ENCODE measurements at regions not wholly inside any gene's neighbourhood (a gene's known extent, or its start where the extent isn't known, plus 50 kb on each side); places are given as distances from the start of the nearest gene placed in this dataset.

DNA sequence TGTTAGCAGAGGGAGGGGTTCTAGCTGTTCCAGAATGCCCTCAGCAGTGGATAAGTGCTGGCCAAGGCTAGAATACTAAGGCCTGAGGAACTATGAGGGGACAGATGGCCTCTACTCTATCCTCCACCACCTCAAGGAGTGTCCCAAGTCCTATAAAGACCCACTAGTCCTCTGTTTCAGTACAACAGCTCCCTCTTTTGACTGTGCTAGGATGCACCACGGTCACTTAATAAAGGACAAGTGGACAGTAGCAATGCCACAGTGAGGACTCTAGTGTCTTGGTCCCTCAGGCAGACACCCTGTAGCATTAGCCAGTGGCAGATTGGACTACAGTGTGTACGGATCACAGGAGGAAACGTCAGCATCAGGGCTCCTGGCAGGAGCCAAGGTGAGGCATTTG lies 171.8 kb upstream of the PROK2 start:
- no peaks in the 10 kb centered on the region for H4K20me1 ChIP-seq (ENCODE audit: insufficient read depth)
- peak; percentile 36 for TF ChIP-seq RAD21 (IDR thresholded peaks at IDR 0.05; ENCODE audit: low read length)
- TF ChIP-seq USF1 (IDR thresholded peaks at IDR 0.05; ENCODE audit: borderline replicate concordance, low read depth): no peak
- TF ChIP-seq CHD2 (IDR thresholded peaks at IDR 0.05; ENCODE audit: low read length, partially characterized antibody): no peak
- H3K9me3 ChIP-seq: no peaks in the 10 kb centered on the region
- ChIA-PET POLR2A (no interaction called here), CTCF (interaction anchor here (1.1 to 7.4 kb wide), 11 partner anchors 9 to 932 kb away, joined by 3 to 68 read pairs (median 5); partner anchors contain the start of gene GXYLT2)
- no peak overlapping the region; a peak in 1 of 4 replicates for H3K4me3 ChIP-seq (ENCODE audit: low read depth in 2 of 2, low read length in 1 of 2)
- H3K4me1 ChIP-seq (ENCODE audit: control insufficient read depth in 1 of 2, insufficient read depth in 2 of 2, low read depth in 1 of 2, low read length in 1 of 2): peaks cover 0 to 23% of the 10 kb centered on the region in 2 experiments; a peak in 2 of 4 replicates
- peak overlapping the region in 1 of 2 experiments; percentile 95; a peak in 2 of 4 replicates for H3K27ac ChIP-seq (ENCODE audit: low read depth in 2 of 2, low read length in 1 of 2)
- no peaks in the 10 kb centered on the region for H3K79me2 ChIP-seq (ENCODE audit: insufficient read depth)
- 34% methylated on average over 3 of the region's 3 CpGs for WGBS (ENCODE audit: low lambda C conversion rate)
- H3K9me2 ChIP-seq: no peaks in the 10 kb centered on the region
- no peak for DNase-seq
- no peaks in the 10 kb centered on the region for H3F3A ChIP-seq (replicated peaks; ENCODE audit: insufficient read depth)
- H3K4me2 ChIP-seq: no peak overlapping the region
- no peak overlapping the region for H3K9ac ChIP-seq
- 0 out of 2 replicates have a peak, but pooled peaks cover 6% of the 10 kb centered on the region for H3K27me3 ChIP-seq (ENCODE audit: insufficient read depth)
- H3K36me3 ChIP-seq (replicated peaks in 1 of 2; ENCODE audit: control insufficient read depth in 1 of 2, insufficient read depth in 2 of 2, low read length in 1 of 2): no peaks in the 10 kb centered on the region
- no peak overlapping the region for H2AFZ ChIP-seq (ENCODE audit: low read depth)

DNA sequence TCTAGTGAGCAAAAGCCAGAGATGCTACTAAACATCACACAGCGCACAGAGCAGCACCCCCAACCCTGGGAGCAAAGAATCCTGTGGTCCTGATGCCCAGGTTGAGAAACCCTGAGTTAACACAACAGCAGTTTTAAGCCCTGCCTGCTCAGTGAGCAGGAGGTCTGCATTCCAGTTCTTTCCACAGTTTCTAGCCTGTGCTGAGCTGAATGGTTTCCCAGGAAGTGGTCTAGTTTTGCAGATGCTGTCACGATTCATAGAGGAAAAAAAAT lies 171.1 kb upstream of the PROK2 start:
- POLR2A ChIA-PET: interaction anchor here (1.0 kb wide), 1 partner anchor 710 kb away, joined by 3 read pairs; no protein-coding TSS in a partner anchor
- no peak overlapping the region for H2AFZ ChIP-seq (ENCODE audit: low read depth)
- TF ChIP-seq SMC3 (IDR thresholded peaks at IDR 0.05; ENCODE audit: low read depth, low read length) (no peak), GABPA (IDR thresholded peaks at IDR 0.05; ENCODE audit: low read depth) (no peak), MEF2A (IDR thresholded peaks at IDR 0.05; ENCODE audit: borderline replicate concordance, low read depth) (no peak), CHD2 (IDR thresholded peaks at IDR 0.05; ENCODE audit: low read length, partially characterized antibody) (no peak), GATA2 (CRISPR knock-in tag; IDR thresholded peaks at IDR 0.05) (no peak), USF2 (IDR thresholded peaks at IDR 0.05; ENCODE audit: borderline replicate concordance, low read depth, low read length) (no peak), REST (IDR thresholded peaks at IDR 0.05; ENCODE audit: low read depth, low read length) (no peak), RAD21 (IDR thresholded peaks at IDR 0.05; ENCODE audit: low read length) (no peak), FOXM1 (IDR thresholded peaks at IDR 0.05; ENCODE audit: low read depth) (no peak), RFX5 (IDR thresholded peaks at IDR 0.05; ENCODE audit: low read length) (no peak), USF1 (IDR thresholded peaks at IDR 0.05; ENCODE audit: borderline replicate concordance, low read depth) (no peak), TAF1 (IDR thresholded peaks at IDR 0.05; ENCODE audit: borderline replicate concordance, low read depth, low read length) (no peak), POLR2AphosphoS5 (IDR thresholded peaks at IDR 0.05; ENCODE audit: low read depth, low read length) (no peak), NRF1 (IDR thresholded peaks at IDR 0.05; ENCODE audit: low read depth, low read length) (no peak), SIN3A (IDR thresholded peaks at IDR 0.05; ENCODE audit: borderline replicate concordance, low read depth, low read length) (no peak), JUND (IDR thresholded peaks at IDR 0.05) (no peak)
- TF ChIP-seq, protein P1, sequence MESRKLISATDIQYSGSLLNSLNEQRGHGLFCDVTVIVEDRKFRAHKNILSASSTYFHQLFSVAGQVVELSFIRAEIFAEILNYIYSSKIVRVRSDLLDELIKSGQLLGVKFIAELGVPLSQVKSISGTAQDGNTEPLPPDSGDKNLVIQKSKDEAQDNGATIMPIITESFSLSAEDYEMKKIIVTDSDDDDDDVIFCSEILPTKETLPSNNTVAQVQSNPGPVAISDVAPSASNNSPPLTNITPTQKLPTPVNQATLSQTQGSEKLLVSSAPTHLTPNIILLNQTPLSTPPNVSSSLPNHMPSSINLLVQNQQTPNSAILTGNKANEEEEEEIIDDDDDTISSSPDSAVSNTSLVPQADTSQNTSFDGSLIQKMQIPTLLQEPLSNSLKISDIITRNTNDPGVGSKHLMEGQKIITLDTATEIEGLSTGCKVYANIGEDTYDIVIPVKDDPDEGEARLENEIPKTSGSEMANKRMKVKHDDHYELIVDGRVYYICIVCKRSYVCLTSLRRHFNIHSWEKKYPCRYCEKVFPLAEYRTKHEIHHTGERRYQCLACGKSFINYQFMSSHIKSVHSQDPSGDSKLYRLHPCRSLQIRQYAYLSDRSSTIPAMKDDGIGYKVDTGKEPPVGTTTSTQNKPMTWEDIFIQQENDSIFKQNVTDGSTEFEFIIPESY (IDR thresholded peaks at IDR 0.05; ENCODE audit: borderline replicate concordance, low read depth): no peak
- TF ChIP-seq, protein P2, sequence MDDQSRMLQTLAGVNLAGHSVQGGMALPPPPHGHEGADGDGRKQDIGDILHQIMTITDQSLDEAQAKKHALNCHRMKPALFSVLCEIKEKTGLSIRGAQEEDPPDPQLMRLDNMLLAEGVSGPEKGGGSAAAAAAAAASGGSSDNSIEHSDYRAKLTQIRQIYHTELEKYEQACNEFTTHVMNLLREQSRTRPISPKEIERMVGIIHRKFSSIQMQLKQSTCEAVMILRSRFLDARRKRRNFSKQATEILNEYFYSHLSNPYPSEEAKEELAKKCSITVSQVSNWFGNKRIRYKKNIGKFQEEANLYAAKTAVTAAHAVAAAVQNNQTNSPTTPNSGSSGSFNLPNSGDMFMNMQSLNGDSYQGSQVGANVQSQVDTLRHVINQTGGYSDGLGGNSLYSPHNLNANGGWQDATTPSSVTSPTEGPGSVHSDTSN (IDR thresholded peaks at IDR 0.05): no peak

More for the DNA sequence above, 171.1 kb upstream of the PROK2 start:
- WGBS (ENCODE audit: low lambda C conversion rate): 14% methylated on average over 2 of the region's 2 CpGs
- Histone ChIP-seq H3K27me3 (ENCODE audit: insufficient read depth) (peaks cover 6% of the 10 kb centered on the region; the same call in 1 of the 2 replicates), H4K20me1 (ENCODE audit: insufficient read depth) (no peaks in the 10 kb centered on the region), H3K79me2 (ENCODE audit: insufficient read depth) (no peaks in the 10 kb centered on the region), H3K4me1 (ENCODE audit: control insufficient read depth in 1 of 2, insufficient read depth in 2 of 2, low read depth in 1 of 2, low read length in 1 of 2) (peaks cover 0 to 23% of the 10 kb centered on the region in 2 experiments; a peak in 2 of 4 replicates), H3K9me2 (no peaks in the 10 kb centered on the region), H3K4me3 (ENCODE audit: low read depth in 2 of 2, low read length in 1 of 2) (no peak overlapping the region), H3K9ac (no peak overlapping the region), H3K27ac (ENCODE audit: low read depth in 2 of 2, low read length in 1 of 2) (peak overlapping the region in 1 of 2 experiments; percentile 95; a peak in 2 of 4 replicates), H3K36me3 (replicated peaks in 1 of 2; ENCODE audit: control insufficient read depth in 1 of 2, insufficient read depth in 2 of 2, low read length in 1 of 2) (no peaks in the 10 kb centered on the region), H3F3A (replicated peaks; ENCODE audit: insufficient read depth) (no peaks in the 10 kb centered on the region), H3K9me3 (no peaks in the 10 kb centered on the region), H3K4me2 (no peak overlapping the region)
- DNase-seq: peak; percentile 35
- CTCF ChIA-PET: interaction anchor here (0.5 to 7.4 kb wide), 41 partner anchors 8 to 932 kb away, joined by 3 to 68 read pairs (median 3); partner anchors contain the start of gene GXYLT2
